RWPE2 (cell line): ENCODE measurements at regions not wholly inside any gene's neighbourhood (a gene's known extent, or its start where the extent isn't known, plus 50 kb on each side); places are given as distances from the start of the nearest gene placed in this dataset.
A peak's percentile ranks its signal among the peaks of the same experiment; 100 is the strongest.

Source experiments
- ATAC-seq: fragments of 200-7000 bp; cut with Tn5 transposase; 3 replicates; pipeline ENCODE4 v1.9.1; 2021; ENCODE audit warnings: low read depth
- DNase-seq: peaks from one replicate; pipeline ENCODE4 v3.0.0-alpha.2; 2020; ENCODE audit warnings: low spot score
- H3K27ac ChIP-seq: fragments of 450-650 bp; 2 replicates; pipeline ENCODE4 v1.5.1; 2017; ENCODE audit warnings: mild to moderate bottlenecking; ENCODE audit not compliant: poor library complexity, severe bottlenecking
- H3K27me3 ChIP-seq: fragments of 250-450 bp; sonication (Bioruptor Pico); 2 replicates; pipeline ENCODE4 v1.5.1; 2021; ENCODE audit warnings: mild to moderate bottlenecking, moderate library complexity; ENCODE audit not compliant: insufficient read depth, poor library complexity, severe bottlenecking
- H3K36me3 ChIP-seq: fragments of 250-450 bp; sonication (Bioruptor Pico); 2 replicates; pipeline ENCODE4 v1.5.1; 2020; ENCODE audit warnings: low read depth, mild to moderate bottlenecking, moderate library complexity
- H3K4me1 ChIP-seq: fragments of 250-450 bp; sonication (Bioruptor Pico); 2 replicates; pipeline ENCODE4 v1.5.1; 2021; ENCODE audit warnings: mild to moderate bottlenecking, moderate library complexity; ENCODE audit not compliant: insufficient read depth, poor library complexity, severe bottlenecking
- H3K4me3 ChIP-seq: fragments of 250-450 bp; sonication (Bioruptor Pico); 2 replicates; pipeline ENCODE4 v1.5.1; 2021; ENCODE audit warnings: mild to moderate bottlenecking, moderate library complexity; ENCODE audit not compliant: severe bottlenecking
- H3K9me3 ChIP-seq: fragments of 250-450 bp; sonication (Bioruptor Pico); 2 replicates; pipeline ENCODE4 v1.5.1; 2021; ENCODE audit warnings: mild to moderate bottlenecking, moderate library complexity; ENCODE audit not compliant: severe bottlenecking
- CTCF ChIP-seq: fragments of 450-650 bp; IDR thresholded peaks from one replicate; pipeline ENCODE4 v1.5.1; 2017; ENCODE audit warnings: mild to moderate bottlenecking, moderate library complexity; ENCODE audit not compliant: poor library complexity, severe bottlenecking

- TF ChIP-seq CTCF: no peak
Observed at GRCh38 chr18:47752796-47753645, 177.4 kb downstream of the SMAD2 start.

GRCh38 chr18:47750889-47751423 is 179.5 kb downstream of the SMAD2 start:
- DNase-seq (no peak), ATAC-seq (no peak)
- Histone ChIP-seq H3K27me3 (peaks cover 5% of the 10 kb centered on the region), H3K27ac (no peak overlapping the region), H3K9me3 (no peaks in the 10 kb centered on the region), H3K36me3 (no peaks in the 10 kb centered on the region), H3K4me1 (no peaks in the 10 kb centered on the region), H3K4me3 (no peak overlapping the region)
- TF ChIP-seq CTCF: no peak

More at GRCh38 chr18:47752796-47753645, 177.4 kb downstream of the SMAD2 start:
- no peaks in the 10 kb centered on the region for H3K36me3 ChIP-seq
- no peak overlapping the region for H3K27ac ChIP-seq
- no peak for DNase-seq
- peaks cover 5% of the 10 kb centered on the region for H3K27me3 ChIP-seq
- no peaks in the 10 kb centered on the region for H3K9me3 ChIP-seq
- H3K4me3 ChIP-seq: no peak overlapping the region
- no peaks in the 10 kb centered on the region for H3K4me1 ChIP-seq
- ATAC-seq: no peak

- no peak for TF ChIP-seq CTCF
- H3K4me1 ChIP-seq: no peaks in the 10 kb centered on the region
- H3K27ac ChIP-seq: no peak overlapping the region
Observed at GRCh38 chr18:47749600-47749973, 180.9 kb downstream of the SMAD2 start.

GRCh38 chr18:47748847-47749599 is 181.4 kb downstream of the SMAD2 start:
- no peaks in the 10 kb centered on the region for H3K36me3 ChIP-seq
- DNase-seq (no peak), ATAC-seq (peak; percentile 88)
- peaks cover 5% of the 10 kb centered on the region for H3K27me3 ChIP-seq
- H3K27ac ChIP-seq: no peak overlapping the region
- TF ChIP-seq CTCF: peak; percentile 99
- H3K4me1 ChIP-seq: no peaks in the 10 kb centered on the region
- H3K9me3 ChIP-seq: no peaks in the 10 kb centered on the region
- no peak overlapping the region for H3K4me3 ChIP-seq

More at GRCh38 chr18:47749600-47749973, 180.9 kb downstream of the SMAD2 start:
- Histone ChIP-seq H3K4me3 (no peak overlapping the region), H3K9me3 (no peaks in the 10 kb centered on the region), H3K27me3 (peaks cover 5% of the 10 kb centered on the region), H3K36me3 (no peaks in the 10 kb centered on the region)
- ATAC-seq (no peak), DNase-seq (no peak)
